ENCODE measurements at regions not wholly inside any gene's neighbourhood (a gene's known extent, or its start where the extent isn't known, plus 50 kb on each side); places are given as distances from the start of the nearest gene placed in this dataset.
A peak's percentile ranks its signal among the peaks of the same experiment; 100 is the strongest.

DNA sequence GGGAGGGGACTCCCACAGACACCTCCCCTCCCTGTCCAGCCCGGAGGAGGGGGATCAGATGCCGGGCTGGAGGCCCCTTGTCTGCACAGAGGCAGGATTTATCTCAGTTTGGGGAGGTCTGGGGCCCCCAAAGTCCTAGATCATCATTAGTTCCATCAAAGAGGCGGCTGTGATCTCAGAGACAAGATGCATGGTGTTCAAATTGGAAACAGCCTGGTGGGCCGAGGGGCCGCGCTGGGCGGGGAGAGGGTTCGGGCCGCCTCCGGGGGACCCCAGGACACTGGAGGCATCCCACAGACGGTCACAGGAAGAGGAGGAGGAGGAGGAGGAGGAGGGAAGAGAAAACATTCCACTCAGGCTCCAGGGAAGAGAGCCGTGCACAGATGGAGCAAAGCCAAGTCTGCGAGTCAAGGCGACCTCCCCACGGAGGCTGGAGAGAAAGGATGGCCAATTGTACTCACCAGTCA is 69.5 kb upstream of the CUX1 start:
- Histone ChIP-seq H4K5ac (ENCODE audit: insufficient read length, low read depth, low read length) (no peak overlapping the region), H3K4me1 (replicated peaks in 1 of 4; ENCODE audit: control insufficient read depth in 3 of 4, insufficient read depth in 4 of 4, low read length in 3 of 4) (peaks cover 0 to 8% (median 7%) of the 10 kb centered on the region in 4 experiments; a peak in 6 of 7 replicates), H2AFZ (ENCODE audit: low read length) (0 out of 2 replicates have a peak overlapping the region, but pooled peaks have one; percentile 29), H3K18ac (ENCODE audit: extremely low read depth, low read length) (no peak overlapping the region), H2BK120ac (replicated peaks; ENCODE audit: low read depth, low read length) (no peak overlapping the region), H2BK20ac (ENCODE audit: low read length) (no peak overlapping the region), H2BK5ac (ENCODE audit: low read depth, low read length) (no peak overlapping the region), H3K79me2 (ENCODE audit: control insufficient read depth in 1 of 2, insufficient read depth in 2 of 2, low read length in 2 of 2) (no peaks in the 10 kb centered on the region), H4K20me1 (replicated peaks in 1 of 2; ENCODE audit: control insufficient read depth in 1 of 2, insufficient read depth in 2 of 2, low read length in 2 of 2) (no peaks in the 10 kb centered on the region), H3K4me3 (ENCODE audit: extremely low read depth in 1 of 4, insufficient read depth in 2 of 4, low read depth in 3 of 4, low read length in 4 of 4) (no peak overlapping the region), H3K56ac (replicated peaks; ENCODE audit: insufficient read length, low read depth, low read length) (no peak overlapping the region), H2BK12ac (ENCODE audit: low read depth, low read length) (no peak overlapping the region), H3K79me1 (ENCODE audit: low read depth, low read length) (no peaks in the 10 kb centered on the region), H4K91ac (replicated peaks; ENCODE audit: insufficient read length, low read length) (no peak overlapping the region), H3K23ac (ENCODE audit: insufficient read length) (no peak overlapping the region), H3K23me2 (ENCODE audit: low read depth, low read length) (peaks cover 3% of the 10 kb centered on the region; the same call in 1 of the 2 replicates), H2AK5ac (ENCODE audit: low read depth, low read length) (no peak overlapping the region), H3K4me2 (ENCODE audit: insufficient read depth in 1 of 2, low read depth in 2 of 2, low read length in 2 of 2) (no peak overlapping the region), H3K27ac (ENCODE audit: low read depth, low read length) (no peak overlapping the region), H3K4ac (replicated peaks; ENCODE audit: insufficient read length, low read depth, low read length) (no peak overlapping the region), H3K14ac (ENCODE audit: insufficient read length) (no peak overlapping the region), H4K8ac (ENCODE audit: extremely low read depth, insufficient read depth, low read length) (no peak overlapping the region), H3K36me3 (ENCODE audit: control insufficient read depth in 2 of 4, insufficient read depth in 4 of 4, low read length in 3 of 4) (no peaks in the 10 kb centered on the region), H3K9ac (replicated peaks in 1 of 4; ENCODE audit: extremely low read depth in 1 of 4, low read depth in 3 of 4, low read length in 3 of 4) (no peak overlapping the region), H3K27me3 (replicated peaks in 1 of 4; ENCODE audit: control insufficient read depth in 3 of 4, extremely low read depth in 1 of 4, insufficient read depth in 3 of 4, low read length in 3 of 4) (no peaks in the 10 kb centered on the region), H3K9me3 (ENCODE audit: insufficient read depth in 2 of 2, low read depth in 1 of 2, low read length in 1 of 2) (no peaks in the 10 kb centered on the region), H2BK15ac (ENCODE audit: low read length) (peak overlapping the region; percentile 29; the same call in 1 of the 2 replicates)
- FAIRE-seq (no peak), DNase-seq (ENCODE audit: low read depth in 1 of 2, low spot score in 2 of 2) (no peak)
- ChIA-PET POLR2A (ENCODE audit: partially characterized antibody) (no interaction called here), CTCF (ENCODE audit: partially characterized antibody) (interaction anchor here (0.6 to 1.5 kb wide), 3 partner anchors 17 to 153 kb away, joined by 3 to 4 read pairs (median 3); no protein-coding TSS in a partner anchor)
- 94% methylated on average over 13 of the region's 15 CpGs; no CpG with 5 or more reads in 1 of the 2 experiments for WGBS, 2 experiments (ENCODE audit: extremely low coverage in 1 of 2, insufficient coverage in 1 of 2, insufficient read length in 1 of 2, insufficient replicate concordance in 2 of 2, low coverage in 1 of 2, low lambda C conversion rate in 2 of 2, missing lambda C conversion rate in 1 of 2)
- no peak for TF ChIP-seq BACH1 (IDR thresholded peaks at IDR 0.05; ENCODE audit: low read length)
- no peak for TF ChIP-seq TAF1 (IDR thresholded peaks at IDR 0.05; ENCODE audit: low read depth, low read length)
